ENCODE measurements at regions not wholly inside any gene's neighbourhood (a gene's known extent, or its start where the extent isn't known, plus 50 kb on each side); places are given as distances from the start of the nearest gene placed in this dataset.

DNA sequence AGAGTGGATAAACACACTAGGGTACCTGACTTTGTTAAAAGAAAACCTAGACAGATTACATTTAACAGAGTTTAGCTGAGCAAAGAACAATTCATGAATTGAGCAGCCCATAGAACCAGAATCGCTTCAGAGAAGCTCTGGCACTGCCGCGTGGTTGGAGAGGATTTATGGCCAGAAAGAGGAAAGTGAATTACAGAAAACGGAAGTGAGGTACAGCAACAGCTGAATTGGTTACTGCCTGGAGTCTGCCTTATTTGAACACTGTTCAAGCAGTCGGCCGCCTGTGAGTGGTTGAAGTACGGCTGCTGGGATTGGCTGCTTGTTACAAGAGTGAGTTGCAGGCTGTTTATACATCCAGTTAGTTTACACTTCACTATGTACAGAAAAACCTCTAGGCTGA, 253.8 kb upstream of the CDYL start:
- Mint-ChIP-seq H3K9me3 (no peaks in the 10 kb centered on the region), H3K4me3 (no peak overlapping the region), H3K36me3 (ENCODE audit: low read depth) (no peaks in the 10 kb centered on the region), H3K27ac (no peak overlapping the region), H3K4me1 (peaks cover 3% of the 10 kb centered on the region; the same call in 1 of the 3 replicates), H3K27me3 (ENCODE audit: insufficient read depth, low read depth, poor library complexity) (peaks cover 1% of the 10 kb centered on the region)
- no peak for ATAC-seq
- H3K79me2 ChIP-seq (replicated peaks; ENCODE audit: insufficient read depth) = no peaks in the 10 kb centered on the region
- no peak overlapping the region for H3K4me2 ChIP-seq
- peak overlapping the region; percentile 80; the same call in 1 of the 2 replicates for H2AFZ ChIP-seq
- H3K36me3 ChIP-seq (ENCODE audit: insufficient read depth) = no peaks in the 10 kb centered on the region
- no peaks in the 10 kb centered on the region for H3K27me3 ChIP-seq (ENCODE audit: insufficient read depth)
- H3K9me2 ChIP-seq (ENCODE audit: insufficient read depth) = no peaks in the 10 kb centered on the region
- no peaks in the 10 kb centered on the region for H3K4me1 ChIP-seq (ENCODE audit: insufficient read depth)
- no peak overlapping the region for H3K27ac ChIP-seq (ENCODE audit: low read depth)
- no peaks in the 10 kb centered on the region for H3F3A ChIP-seq (replicated peaks; ENCODE audit: low read depth)
- no peaks in the 10 kb centered on the region for H4K20me1 ChIP-seq (replicated peaks; ENCODE audit: insufficient read depth)
- no peak overlapping the region for H3K4me3 ChIP-seq
- DNase-seq (ENCODE audit: low spot score) = no peak
- no peak for TF ChIP-seq NANOG (IDR thresholded peaks at IDR 0.05; ENCODE audit: borderline replicate concordance)
- no peak for TF ChIP-seq STAT1 (IDR thresholded peaks at IDR 0.05; ENCODE audit: unreplicated experiment)
- TF ChIP-seq ZNF114 (CRISPR knock-in tag; IDR thresholded peaks at IDR 0.05) = no peak
- no peak for TF ChIP-seq POLR2AphosphoS5 (IDR thresholded peaks at IDR 0.05; ENCODE audit: low read depth)
- TF ChIP-seq, protein P1, sequence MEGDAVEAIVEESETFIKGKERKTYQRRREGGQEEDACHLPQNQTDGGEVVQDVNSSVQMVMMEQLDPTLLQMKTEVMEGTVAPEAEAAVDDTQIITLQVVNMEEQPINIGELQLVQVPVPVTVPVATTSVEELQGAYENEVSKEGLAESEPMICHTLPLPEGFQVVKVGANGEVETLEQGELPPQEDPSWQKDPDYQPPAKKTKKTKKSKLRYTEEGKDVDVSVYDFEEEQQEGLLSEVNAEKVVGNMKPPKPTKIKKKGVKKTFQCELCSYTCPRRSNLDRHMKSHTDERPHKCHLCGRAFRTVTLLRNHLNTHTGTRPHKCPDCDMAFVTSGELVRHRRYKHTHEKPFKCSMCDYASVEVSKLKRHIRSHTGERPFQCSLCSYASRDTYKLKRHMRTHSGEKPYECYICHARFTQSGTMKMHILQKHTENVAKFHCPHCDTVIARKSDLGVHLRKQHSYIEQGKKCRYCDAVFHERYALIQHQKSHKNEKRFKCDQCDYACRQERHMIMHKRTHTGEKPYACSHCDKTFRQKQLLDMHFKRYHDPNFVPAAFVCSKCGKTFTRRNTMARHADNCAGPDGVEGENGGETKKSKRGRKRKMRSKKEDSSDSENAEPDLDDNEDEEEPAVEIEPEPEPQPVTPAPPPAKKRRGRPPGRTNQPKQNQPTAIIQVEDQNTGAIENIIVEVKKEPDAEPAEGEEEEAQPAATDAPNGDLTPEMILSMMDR (conservative IDR thresholded peaks at IDR 0.05; ENCODE audit: low read depth in 2 of 2) = no peak
- TF ChIP-seq EZH2 (IDR thresholded peaks at IDR 0.05; ENCODE audit: low read depth, unreplicated experiment) = no peak
- TF ChIP-seq, protein P2, sequence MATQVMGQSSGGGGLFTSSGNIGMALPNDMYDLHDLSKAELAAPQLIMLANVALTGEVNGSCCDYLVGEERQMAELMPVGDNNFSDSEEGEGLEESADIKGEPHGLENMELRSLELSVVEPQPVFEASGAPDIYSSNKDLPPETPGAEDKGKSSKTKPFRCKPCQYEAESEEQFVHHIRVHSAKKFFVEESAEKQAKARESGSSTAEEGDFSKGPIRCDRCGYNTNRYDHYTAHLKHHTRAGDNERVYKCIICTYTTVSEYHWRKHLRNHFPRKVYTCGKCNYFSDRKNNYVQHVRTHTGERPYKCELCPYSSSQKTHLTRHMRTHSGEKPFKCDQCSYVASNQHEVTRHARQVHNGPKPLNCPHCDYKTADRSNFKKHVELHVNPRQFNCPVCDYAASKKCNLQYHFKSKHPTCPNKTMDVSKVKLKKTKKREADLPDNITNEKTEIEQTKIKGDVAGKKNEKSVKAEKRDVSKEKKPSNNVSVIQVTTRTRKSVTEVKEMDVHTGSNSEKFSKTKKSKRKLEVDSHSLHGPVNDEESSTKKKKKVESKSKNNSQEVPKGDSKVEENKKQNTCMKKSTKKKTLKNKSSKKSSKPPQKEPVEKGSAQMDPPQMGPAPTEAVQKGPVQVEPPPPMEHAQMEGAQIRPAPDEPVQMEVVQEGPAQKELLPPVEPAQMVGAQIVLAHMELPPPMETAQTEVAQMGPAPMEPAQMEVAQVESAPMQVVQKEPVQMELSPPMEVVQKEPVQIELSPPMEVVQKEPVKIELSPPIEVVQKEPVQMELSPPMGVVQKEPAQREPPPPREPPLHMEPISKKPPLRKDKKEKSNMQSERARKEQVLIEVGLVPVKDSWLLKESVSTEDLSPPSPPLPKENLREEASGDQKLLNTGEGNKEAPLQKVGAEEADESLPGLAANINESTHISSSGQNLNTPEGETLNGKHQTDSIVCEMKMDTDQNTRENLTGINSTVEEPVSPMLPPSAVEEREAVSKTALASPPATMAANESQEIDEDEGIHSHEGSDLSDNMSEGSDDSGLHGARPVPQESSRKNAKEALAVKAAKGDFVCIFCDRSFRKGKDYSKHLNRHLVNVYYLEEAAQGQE (IDR thresholded peaks at IDR 0.05; ENCODE audit: unreplicated experiment) = no peak
- TF ChIP-seq, protein P3, sequence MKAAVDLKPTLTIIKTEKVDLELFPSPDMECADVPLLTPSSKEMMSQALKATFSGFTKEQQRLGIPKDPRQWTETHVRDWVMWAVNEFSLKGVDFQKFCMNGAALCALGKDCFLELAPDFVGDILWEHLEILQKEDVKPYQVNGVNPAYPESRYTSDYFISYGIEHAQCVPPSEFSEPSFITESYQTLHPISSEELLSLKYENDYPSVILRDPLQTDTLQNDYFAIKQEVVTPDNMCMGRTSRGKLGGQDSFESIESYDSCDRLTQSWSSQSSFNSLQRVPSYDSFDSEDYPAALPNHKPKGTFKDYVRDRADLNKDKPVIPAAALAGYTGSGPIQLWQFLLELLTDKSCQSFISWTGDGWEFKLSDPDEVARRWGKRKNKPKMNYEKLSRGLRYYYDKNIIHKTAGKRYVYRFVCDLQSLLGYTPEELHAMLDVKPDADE (IDR thresholded peaks at IDR 0.05) = no peak
- TF ChIP-seq EZH2phosphoT487 (IDR thresholded peaks at IDR 0.05; ENCODE audit: unreplicated experiment) = no peak
- no peak for TF ChIP-seq ZNF331 (CRISPR knock-in tag; IDR thresholded peaks at IDR 0.05; ENCODE audit: low read depth)
- TF ChIP-seq, protein P4, sequence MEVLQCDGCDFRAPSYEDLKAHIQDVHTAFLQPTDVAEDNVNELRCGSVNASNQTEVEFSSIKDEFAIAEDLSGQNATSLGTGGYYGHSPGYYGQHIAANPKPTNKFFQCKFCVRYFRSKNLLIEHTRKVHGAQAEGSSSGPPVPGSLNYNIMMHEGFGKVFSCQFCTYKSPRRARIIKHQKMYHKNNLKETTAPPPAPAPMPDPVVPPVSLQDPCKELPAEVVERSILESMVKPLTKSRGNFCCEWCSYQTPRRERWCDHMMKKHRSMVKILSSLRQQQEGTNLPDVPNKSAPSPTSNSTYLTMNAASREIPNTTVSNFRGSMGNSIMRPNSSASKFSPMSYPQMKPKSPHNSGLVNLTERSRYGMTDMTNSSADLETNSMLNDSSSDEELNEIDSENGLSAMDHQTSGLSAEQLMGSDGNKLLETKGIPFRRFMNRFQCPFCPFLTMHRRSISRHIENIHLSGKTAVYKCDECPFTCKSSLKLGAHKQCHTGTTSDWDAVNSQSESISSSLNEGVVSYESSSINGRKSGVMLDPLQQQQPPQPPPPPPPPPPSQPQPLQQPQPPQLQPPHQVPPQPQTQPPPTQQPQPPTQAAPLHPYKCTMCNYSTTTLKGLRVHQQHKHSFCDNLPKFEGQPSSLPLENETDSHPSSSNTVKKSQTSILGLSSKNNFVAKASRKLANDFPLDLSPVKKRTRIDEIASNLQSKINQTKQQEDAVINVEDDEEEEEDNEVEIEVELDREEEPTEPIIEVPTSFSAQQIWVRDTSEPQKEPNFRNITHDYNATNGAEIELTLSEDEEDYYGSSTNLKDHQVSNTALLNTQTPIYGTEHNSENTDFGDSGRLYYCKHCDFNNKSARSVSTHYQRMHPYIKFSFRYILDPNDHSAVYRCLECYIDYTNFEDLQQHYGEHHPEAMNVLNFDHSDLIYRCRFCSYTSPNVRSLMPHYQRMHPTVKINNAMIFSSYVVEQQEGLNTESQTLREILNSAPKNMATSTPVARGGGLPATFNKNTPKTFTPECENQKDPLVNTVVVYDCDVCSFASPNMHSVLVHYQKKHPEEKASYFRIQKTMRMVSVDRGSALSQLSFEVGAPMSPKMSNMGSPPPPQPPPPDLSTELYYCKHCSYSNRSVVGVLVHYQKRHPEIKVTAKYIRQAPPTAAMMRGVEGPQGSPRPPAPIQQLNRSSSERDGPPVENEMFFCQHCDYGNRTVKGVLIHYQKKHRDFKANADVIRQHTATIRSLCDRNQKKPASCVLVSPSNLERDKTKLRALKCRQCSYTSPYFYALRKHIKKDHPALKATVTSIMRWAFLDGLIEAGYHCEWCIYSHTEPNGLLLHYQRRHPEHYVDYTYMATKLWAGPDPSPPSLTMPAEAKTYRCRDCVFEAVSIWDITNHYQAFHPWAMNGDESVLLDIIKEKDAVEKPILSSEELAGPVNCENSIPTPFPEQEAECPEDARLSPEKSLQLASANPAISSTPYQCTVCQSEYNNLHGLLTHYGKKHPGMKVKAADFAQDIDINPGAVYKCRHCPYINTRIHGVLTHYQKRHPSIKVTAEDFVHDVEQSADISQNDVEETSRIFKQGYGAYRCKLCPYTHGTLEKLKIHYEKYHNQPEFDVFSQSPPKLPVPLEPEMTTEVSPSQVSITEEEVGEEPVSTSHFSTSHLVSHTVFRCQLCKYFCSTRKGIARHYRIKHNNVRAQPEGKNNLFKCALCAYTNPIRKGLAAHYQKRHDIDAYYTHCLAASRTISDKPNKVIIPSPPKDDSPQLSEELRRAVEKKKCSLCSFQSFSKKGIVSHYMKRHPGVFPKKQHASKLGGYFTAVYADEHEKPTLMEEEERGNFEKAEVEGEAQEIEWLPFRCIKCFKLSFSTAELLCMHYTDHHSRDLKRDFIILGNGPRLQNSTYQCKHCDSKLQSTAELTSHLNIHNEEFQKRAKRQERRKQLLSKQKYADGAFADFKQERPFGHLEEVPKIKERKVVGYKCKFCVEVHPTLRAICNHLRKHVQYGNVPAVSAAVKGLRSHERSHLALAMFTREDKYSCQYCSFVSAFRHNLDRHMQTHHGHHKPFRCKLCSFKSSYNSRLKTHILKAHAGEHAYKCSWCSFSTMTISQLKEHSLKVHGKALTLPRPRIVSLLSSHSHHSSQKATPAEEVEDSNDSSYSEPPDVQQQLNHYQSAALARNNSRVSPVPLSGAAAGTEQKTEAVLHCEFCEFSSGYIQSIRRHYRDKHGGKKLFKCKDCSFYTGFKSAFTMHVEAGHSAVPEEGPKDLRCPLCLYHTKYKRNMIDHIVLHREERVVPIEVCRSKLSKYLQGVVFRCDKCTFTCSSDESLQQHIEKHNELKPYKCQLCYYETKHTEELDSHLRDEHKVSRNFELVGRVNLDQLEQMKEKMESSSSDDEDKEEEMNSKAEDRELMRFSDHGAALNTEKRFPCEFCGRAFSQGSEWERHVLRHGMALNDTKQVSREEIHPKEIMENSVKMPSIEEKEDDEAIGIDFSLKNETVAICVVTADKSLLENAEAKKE (CRISPR knock-in tag; IDR thresholded peaks at IDR 0.05) = no peak
- no peak for TF ChIP-seq CREB1 (CRISPR knock-in tag; IDR thresholded peaks at IDR 0.05; ENCODE audit: low read depth)
- TF ChIP-seq JUNB (IDR thresholded peaks at IDR 0.05; ENCODE audit: unreplicated experiment) = no peak

Measured in GM23338 (cell line).